DOHH2 (cell line): ENCODE measurements at regions not wholly inside any gene's neighbourhood (a gene's known extent, or its start where the extent isn't known, plus 50 kb on each side); places are given as distances from the start of the nearest gene placed in this dataset.
"Not testable (repeated sequence)": the region's sequence is repeated elsewhere in the genome, so short reads cannot be mapped to it uniquely, and the experiment has no call there.

Source experiments
- H3F3A ChIP-seq: fragments of 200-600 bp; sonication (generic), shearing (Covaris generic); 2 replicates; pipeline ENCODE4 v1.6.0; 2016; ENCODE audit warnings: antibody characterized with exemption, mild to moderate bottlenecking; ENCODE audit not compliant: control insufficient read depth, insufficient read depth
- H3K27ac ChIP-seq: fragments of 200-600 bp; sonication (generic); 2 replicates; pipeline ENCODE4 v1.5.1; 2014; ENCODE audit warnings: low read depth, mild to moderate bottlenecking, low read length, moderate library complexity
- H3K27me3 ChIP-seq: fragments of 200-600 bp; sonication (generic); 2 replicates; pipeline ENCODE4 v1.6.1; 2014; ENCODE audit warnings: mild to moderate bottlenecking, low read length, mixed read lengths; ENCODE audit not compliant: control insufficient read depth
- H3K36me3 ChIP-seq: fragments of 200-600 bp; sonication (generic); 2 replicates; pipeline ENCODE4 v1.6.1; 2014; ENCODE audit warnings: mild to moderate bottlenecking, low read length, moderate library complexity, mixed read lengths; ENCODE audit not compliant: control insufficient read depth
- H3K4me1 ChIP-seq: fragments of 200-600 bp; sonication (generic); 2 replicates; pipeline ENCODE4 v1.6.1; 2014; ENCODE audit warnings: mild to moderate bottlenecking, low read length, mixed read lengths; ENCODE audit not compliant: control insufficient read depth
- H3K4me2 ChIP-seq: fragments of 200-600 bp; sonication (generic); 2 replicates; pipeline ENCODE4 v1.6.0; 2014; ENCODE audit warnings: mild to moderate bottlenecking, low read length, moderate library complexity
- H3K4me3 ChIP-seq: fragments of 200-600 bp; sonication (generic); 2 replicates; pipeline ENCODE4 v1.5.1; 2014; ENCODE audit warnings: mild to moderate bottlenecking, low read length, mixed read lengths
- H3K79me2 ChIP-seq: fragments of 200-600 bp; sonication (generic); 2 replicates; pipeline ENCODE4 v1.6.1; 2014; ENCODE audit warnings: mild to moderate bottlenecking, low read length, mixed read lengths; ENCODE audit not compliant: control insufficient read depth
- H3K9me2 ChIP-seq: fragments of 200-600 bp; sonication (generic); replicated peaks from 2 replicates; pipeline ENCODE4 v1.6.1; 2014; ENCODE audit warnings: mild to moderate bottlenecking, low read length, mixed read lengths; ENCODE audit not compliant: control insufficient read depth
- H3K9me3 ChIP-seq: fragments of 200-600 bp; sonication (generic); 2 replicates; pipeline ENCODE4 v1.6.1; 2014; ENCODE audit warnings: antibody characterized with exemption, low read length, mixed read lengths; ENCODE audit not compliant: control insufficient read depth, insufficient read depth
- H4K20me1 ChIP-seq: fragments of 200-600 bp; sonication (generic); 2 replicates; pipeline ENCODE4 v1.6.0; 2014; ENCODE audit warnings: low read depth, mild to moderate bottlenecking, antibody characterized with exemption, low read length, moderate library complexity; ENCODE audit not compliant: control insufficient read depth, insufficient read depth
- CTCF ChIP-seq: fragments of 200-600 bp; sonication (generic); IDR thresholded peaks from one replicate; pipeline ENCODE4 v1.5.1; 2014; ENCODE audit warnings: antibody characterized with exemption, mild to moderate bottlenecking, low read depth, low read length; ENCODE audit not compliant: poor library complexity, severe bottlenecking
- EZH2phosphoT487 ChIP-seq: fragments of 200-600 bp; sonication (generic); IDR thresholded peaks from 2 replicates; pipeline ENCODE4 v1.6.1; 2017; ENCODE audit warnings: borderline replicate concordance, mild to moderate bottlenecking, antibody characterized with exemption, low read length, moderate library complexity, mixed read lengths

- Histone ChIP-seq H4K20me1 (no peaks in the 10 kb centered on the region), H3K4me1 (peaks cover 16% of the 10 kb centered on the region), H3K4me2 (peak overlapping the region; percentile 65), H3K9me2 (no peaks in the 10 kb centered on the region), H3K79me2 (peaks cover 46% of the 10 kb centered on the region), H3K9me3 (no peaks in the 10 kb centered on the region), H3K27ac (no peak overlapping the region), H3K27me3 (no peaks in the 10 kb centered on the region), H3F3A (no peaks in the 10 kb centered on the region; the same call in 1 of the 2 replicates), H3K36me3 (peaks cover 6% of the 10 kb centered on the region; the same call in 1 of the 2 replicates), H3K4me3 (peak overlapping the region; percentile 79)
- no peak for TF ChIP-seq CTCF
- no peak for TF ChIP-seq EZH2phosphoT487
Observed at GRCh38 chr7:65269150-65269856, 104.4 kb upstream of the ZNF92 start.

- H3K36me3 ChIP-seq: peaks cover 6% of the 10 kb centered on the region; the same call in 1 of the 2 replicates
- no peaks in the 10 kb centered on the region for H4K20me1 ChIP-seq
- H3K9me2 ChIP-seq: no peaks in the 10 kb centered on the region
- H3K4me1 ChIP-seq: peaks cover 16% of the 10 kb centered on the region
- H3K4me3 ChIP-seq: peak overlapping the region; percentile 79
- H3F3A ChIP-seq: no peaks in the 10 kb centered on the region; the same call in 1 of the 2 replicates
- no peak overlapping the region for H3K27ac ChIP-seq
- no peak for TF ChIP-seq EZH2phosphoT487
- peak overlapping the region; percentile 65 for H3K4me2 ChIP-seq
- peaks cover 41% of the 10 kb centered on the region for H3K79me2 ChIP-seq
- no peaks in the 10 kb centered on the region for H3K27me3 ChIP-seq
- no peaks in the 10 kb centered on the region for H3K9me3 ChIP-seq
Observed at GRCh38 chr7:65268782-65269149, 104.9 kb upstream of the ZNF92 start.

- no peak overlapping the region for H3K27ac ChIP-seq
- H3K36me3 ChIP-seq: peaks cover 3% of the 10 kb centered on the region; the same call in 1 of the 2 replicates
- no peak overlapping the region for H3K4me2 ChIP-seq
- no peak for TF ChIP-seq EZH2phosphoT487
- TF ChIP-seq CTCF: no peak
- no peaks in the 10 kb centered on the region for H3K9me3 ChIP-seq
- H4K20me1 ChIP-seq: no peaks in the 10 kb centered on the region
- H3K79me2 ChIP-seq: peaks cover 18% of the 10 kb centered on the region
- no peaks in the 10 kb centered on the region; the same call in 1 of the 2 replicates for H3F3A ChIP-seq
- H3K9me2 ChIP-seq: no peaks in the 10 kb centered on the region
- peaks cover 13% of the 10 kb centered on the region for H3K4me1 ChIP-seq
- H3K4me3 ChIP-seq: no peak overlapping the region
- no peaks in the 10 kb centered on the region for H3K27me3 ChIP-seq
Observed at GRCh38 chr7:65265933-65266519, 107.6 kb upstream of the ZNF92 start.

- no peak overlapping the region for H3K4me2 ChIP-seq
- H3K4me1 ChIP-seq: peaks cover 4% of the 10 kb centered on the region
- peaks cover under 1% of the 10 kb centered on the region for H3K79me2 ChIP-seq
- no peaks in the 10 kb centered on the region for H3F3A ChIP-seq
- TF ChIP-seq EZH2phosphoT487 (no peak), CTCF (no peak)
- H3K27ac ChIP-seq: no peak overlapping the region
- H3K4me3 ChIP-seq: no peak overlapping the region
- H4K20me1 ChIP-seq: no peaks in the 10 kb centered on the region
- H3K9me3 ChIP-seq: no peaks in the 10 kb centered on the region
- no peaks in the 10 kb centered on the region; the same call in 1 of the 2 replicates for H3K36me3 ChIP-seq
- no peaks in the 10 kb centered on the region for H3K27me3 ChIP-seq
- H3K9me2 ChIP-seq: no peaks in the 10 kb centered on the region
Observed at GRCh38 chr7:65264258-65264657, 109.4 kb upstream of the ZNF92 start.

GRCh38 chr7:65260673-65261072 is 113.0 kb upstream of the ZNF92 start:
- H3F3A ChIP-seq, H3K9me2 ChIP-seq, H4K20me1 ChIP-seq, H3K36me3 ChIP-seq, H3K27ac ChIP-seq, H3K4me1 ChIP-seq, H3K9me3 ChIP-seq, H3K4me3 ChIP-seq, H3K27me3 ChIP-seq, H3K79me2 ChIP-seq: not testable (repeated sequence)
- peak overlapping the region; percentile 26; the same call in 1 of the 2 replicates for H3K4me2 ChIP-seq
